ENCODE measurements at regions not wholly inside any gene's neighbourhood (a gene's known extent, or its start where the extent isn't known, plus 50 kb on each side); places are given as distances from the start of the nearest gene placed in this dataset.

- Histone ChIP-seq H3K9ac (ENCODE audit: low read depth, low read length, poor library complexity, severe bottlenecking) (no peak overlapping the region), H2AFZ (ENCODE audit: low read length) (no peak overlapping the region), H3K4me3 (ENCODE audit: low read length, poor library complexity, severe bottlenecking) (no peak overlapping the region), H3F3A (ENCODE audit: low read depth) (0 out of 2 replicates have a peak, but pooled peaks cover 3% of the 10 kb centered on the region), H3K4me1 (ENCODE audit: insufficient read depth, low read length, poor library complexity, severe bottlenecking) (peaks cover 46% of the 10 kb centered on the region), H3K9me3 (ENCODE audit: insufficient read depth, low read depth, low read length) (no peaks in the 10 kb centered on the region), H4K20me1 (ENCODE audit: insufficient read depth, low read length, poor library complexity, severe bottlenecking) (no peaks in the 10 kb centered on the region), H3K36me3 (ENCODE audit: insufficient read depth, low read length) (0 out of 2 replicates have a peak, but pooled peaks cover 4% of the 10 kb centered on the region), H3K9me2 (replicated peaks; ENCODE audit: low read depth, low read length) (no peaks in the 10 kb centered on the region), H3K4me2 (ENCODE audit: low read depth, low read length, poor library complexity, severe bottlenecking) (peak overlapping the region; percentile 79), H3K79me2 (ENCODE audit: insufficient read depth, low read length) (peaks cover 48% of the 10 kb centered on the region), H3K27me3 (ENCODE audit: insufficient read depth, low read length, poor library complexity, severe bottlenecking) (no peaks in the 10 kb centered on the region)
- TF ChIP-seq CTCF (conservative IDR thresholded peaks at IDR 0.05; ENCODE audit: low read length) = no peak
- TF ChIP-seq EZH2phosphoT487 (IDR thresholded peaks at IDR 0.05; ENCODE audit: borderline replicate concordance) = no peak
Measured at GRCh38 chr3:56885879-56886278, 84.1 kb upstream of the ARHGEF3 start.

- peaks cover 45% of the 10 kb centered on the region for H3K4me1 ChIP-seq (ENCODE audit: insufficient read depth, low read length, poor library complexity, severe bottlenecking)
Measured at GRCh38 chr3:56885453-56885852, 83.7 kb upstream of the ARHGEF3 start.

GRCh38 chr3:56884387-56884786 lies 82.6 kb upstream of the ARHGEF3 start:
- Histone ChIP-seq H3K4me2 (ENCODE audit: low read depth, low read length, poor library complexity, severe bottlenecking) (no peak overlapping the region), H3K4me1 (ENCODE audit: insufficient read depth, low read length, poor library complexity, severe bottlenecking) (peaks cover 41% of the 10 kb centered on the region), H3K27me3 (ENCODE audit: insufficient read depth, low read length, poor library complexity, severe bottlenecking) (no peaks in the 10 kb centered on the region), H3K9me3 (ENCODE audit: insufficient read depth, low read depth, low read length) (no peaks in the 10 kb centered on the region), H3F3A (ENCODE audit: low read depth) (peaks cover 3% of the 10 kb centered on the region; the same call in 1 of the 2 replicates), H3K79me2 (ENCODE audit: insufficient read depth, low read length) (peaks cover 49% of the 10 kb centered on the region), H3K36me3 (ENCODE audit: insufficient read depth, low read length) (0 out of 2 replicates have a peak, but pooled peaks cover 4% of the 10 kb centered on the region), H3K9ac (ENCODE audit: low read depth, low read length, poor library complexity, severe bottlenecking) (no peak overlapping the region), H3K9me2 (replicated peaks; ENCODE audit: low read depth, low read length) (no peaks in the 10 kb centered on the region), H2AFZ (ENCODE audit: low read length) (no peak overlapping the region), H4K20me1 (ENCODE audit: insufficient read depth, low read length, poor library complexity, severe bottlenecking) (no peaks in the 10 kb centered on the region), H3K4me3 (ENCODE audit: low read length, poor library complexity, severe bottlenecking) (no peak overlapping the region)
- TF ChIP-seq CTCF (conservative IDR thresholded peaks at IDR 0.05; ENCODE audit: low read length) (no peak), EZH2phosphoT487 (IDR thresholded peaks at IDR 0.05; ENCODE audit: borderline replicate concordance) (no peak)

More at GRCh38 chr3:56885453-56885852, 83.7 kb upstream of the ARHGEF3 start:
- H3K27me3 ChIP-seq (ENCODE audit: insufficient read depth, low read length, poor library complexity, severe bottlenecking) = no peaks in the 10 kb centered on the region
- H3K4me2 ChIP-seq (ENCODE audit: low read depth, low read length, poor library complexity, severe bottlenecking) = peak overlapping the region; percentile 79
- H3K9me2 ChIP-seq (replicated peaks; ENCODE audit: low read depth, low read length) = no peaks in the 10 kb centered on the region
- no peak overlapping the region for H2AFZ ChIP-seq (ENCODE audit: low read length)
- no peak overlapping the region for H3K4me3 ChIP-seq (ENCODE audit: low read length, poor library complexity, severe bottlenecking)
- no peaks in the 10 kb centered on the region for H3K9me3 ChIP-seq (ENCODE audit: insufficient read depth, low read depth, low read length)
- H3F3A ChIP-seq (ENCODE audit: low read depth) = peaks cover 3% of the 10 kb centered on the region; the same call in 1 of the 2 replicates
- H3K9ac ChIP-seq (ENCODE audit: low read depth, low read length, poor library complexity, severe bottlenecking) = no peak overlapping the region
- H3K79me2 ChIP-seq (ENCODE audit: insufficient read depth, low read length) = peaks cover 48% of the 10 kb centered on the region
- H3K36me3 ChIP-seq (ENCODE audit: insufficient read depth, low read length) = 0 out of 2 replicates have a peak, but pooled peaks cover 4% of the 10 kb centered on the region
- H4K20me1 ChIP-seq (ENCODE audit: insufficient read depth, low read length, poor library complexity, severe bottlenecking) = no peaks in the 10 kb centered on the region
- no peak for TF ChIP-seq EZH2phosphoT487 (IDR thresholded peaks at IDR 0.05; ENCODE audit: borderline replicate concordance)
- TF ChIP-seq CTCF (conservative IDR thresholded peaks at IDR 0.05; ENCODE audit: low read length) = no peak
